Stimulated activated CD8-positive, alpha-beta memory T cell treated with anti-CD3 and anti-CD28 coated beads, Interleukin-12 subunit alpha, Interleukin-12 subunit beta, amount 100 ng/mL, for 1 hour (primary cell): ENCODE measurements at regions not wholly inside any gene's neighbourhood (a gene's known extent, or its start where the extent isn't known, plus 50 kb on each side); places are given as distances from the start of the nearest gene placed in this dataset.

Experiments
- DNase-seq: peaks from one replicate; pipeline ENCODE4 v3.0.0-alpha.2; 2020; ENCODE audit warnings: low read depth

DNA sequence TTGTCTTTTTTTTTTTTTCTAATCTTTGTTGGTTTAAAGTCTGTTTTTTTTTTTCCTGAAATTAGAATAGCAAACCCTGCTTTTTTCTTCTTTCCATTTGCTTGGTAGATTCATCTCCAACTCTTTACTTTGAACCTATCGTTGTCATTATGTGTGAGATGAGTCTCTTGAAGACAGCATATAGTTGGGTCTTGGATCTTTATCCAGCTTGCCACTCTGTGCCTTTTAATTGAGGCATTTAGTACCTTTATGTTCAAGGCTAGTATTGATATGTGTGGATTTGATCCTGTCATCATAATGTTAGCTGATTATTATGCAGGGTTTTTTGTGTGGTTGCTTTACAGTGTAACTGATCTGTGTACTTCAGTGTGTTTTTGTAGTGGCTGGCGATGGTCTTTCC lies 383.8 kb downstream of the MAN2A1 start:
- DNase-seq: no peak

GRCh38 chr5:110075656-110076055 lies 385.9 kb downstream of the MAN2A1 start:
- DNase-seq: no peak

GRCh38 chr5:110077147-110077546 lies 387.4 kb downstream of the MAN2A1 start:
- no peak for DNase-seq

GRCh38 chr5:110082194-110082593 lies 392.5 kb downstream of the MAN2A1 start:
- DNase-seq: no peak

DNA sequence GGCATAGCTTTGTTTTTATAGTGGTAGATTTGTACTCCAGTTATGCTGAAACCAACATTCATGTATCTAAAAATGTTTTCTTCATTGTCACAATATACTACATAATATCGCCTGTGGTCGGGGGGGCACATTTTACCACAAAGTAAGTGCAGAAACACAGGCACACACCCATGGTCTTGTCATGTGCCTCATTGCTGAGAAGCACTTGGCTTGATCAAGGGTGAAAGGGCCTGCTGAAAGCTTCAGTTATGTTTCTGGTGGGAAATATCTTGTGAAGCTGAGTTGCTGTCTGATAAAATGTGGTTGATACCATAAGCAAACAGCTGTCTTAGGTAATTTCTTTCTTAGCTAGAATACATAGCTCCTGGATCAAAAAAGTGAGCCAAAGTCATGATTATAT lies 393.1 kb downstream of the MAN2A1 start:
- no peak for DNase-seq

GRCh38 chr5:110085826-110086225 lies 396.1 kb downstream of the MAN2A1 start:
- DNase-seq: no peak

- DNase-seq: no peak
Observed at GRCh38 chr5:110086658-110087388, 397.1 kb downstream of the MAN2A1 start.

- DNase-seq: no peak
Observed at GRCh38 chr5:110087829-110088228, 398.1 kb downstream of the MAN2A1 start.

GRCh38 chr5:110088676-110089436 lies 399.1 kb downstream of the MAN2A1 start:
- no peak for DNase-seq

DNA sequence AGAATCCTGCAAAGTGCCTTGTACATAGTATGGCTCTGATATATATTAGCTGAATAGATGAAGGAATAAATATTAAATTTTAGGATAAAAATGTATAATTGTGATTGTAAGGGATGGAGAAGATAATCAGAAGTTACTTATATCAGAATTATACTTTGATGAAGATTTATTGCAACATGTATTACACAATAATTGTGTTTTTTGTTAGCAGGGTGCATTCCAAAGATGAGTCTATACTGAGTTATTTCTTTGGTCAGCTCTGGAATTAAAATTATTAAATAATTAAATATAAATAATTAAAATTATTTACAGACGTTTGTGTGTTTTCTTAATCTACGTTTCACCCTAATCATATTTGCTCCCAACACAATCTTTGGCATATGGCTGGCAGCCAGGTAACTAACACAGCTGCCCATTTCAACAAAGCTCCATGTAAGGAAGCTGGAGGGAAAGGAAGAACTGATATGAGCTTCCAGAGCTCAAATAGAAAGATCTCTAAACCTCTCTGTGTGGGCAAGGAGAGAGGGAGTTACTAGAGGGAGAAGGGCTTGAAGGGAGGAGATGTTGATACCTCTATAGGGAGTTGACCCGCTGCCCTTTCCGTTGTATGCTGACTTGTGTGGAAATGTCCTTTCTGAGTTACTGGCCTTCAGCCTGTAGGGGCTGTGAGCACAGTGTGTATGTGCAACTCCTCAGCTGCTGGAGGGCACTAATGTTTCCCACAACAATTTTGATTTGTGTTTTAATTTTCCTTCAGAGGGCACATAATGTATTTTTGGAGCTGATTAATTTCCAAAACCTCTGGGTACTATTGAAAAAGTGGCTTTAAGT lies 403.4 kb downstream of the MAN2A1 start:
- DNase-seq: no peak

GRCh38 chr5:110094109-110094508 lies 404.4 kb downstream of the MAN2A1 start:
- no peak for DNase-seq

DNA sequence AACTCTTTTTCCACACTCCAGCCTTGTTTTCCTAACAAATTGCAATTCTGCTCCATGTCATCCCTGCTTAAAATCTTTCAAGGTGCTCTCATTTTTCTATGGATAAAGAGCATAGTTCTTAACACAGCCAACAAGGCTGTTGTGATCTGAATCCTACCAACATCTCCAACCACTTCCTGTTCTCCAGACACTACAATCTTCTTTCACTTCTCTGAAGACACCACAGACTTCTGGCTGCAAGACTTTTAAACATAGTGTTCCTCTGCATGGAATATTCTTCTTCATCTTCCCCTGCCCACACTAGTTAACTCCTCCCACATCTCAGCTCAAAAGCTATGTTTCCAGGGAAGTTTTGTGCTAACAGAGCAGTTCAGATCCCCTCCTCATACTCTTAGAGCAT lies 404.8 kb downstream of the MAN2A1 start:
- DNase-seq: no peak

DNA sequence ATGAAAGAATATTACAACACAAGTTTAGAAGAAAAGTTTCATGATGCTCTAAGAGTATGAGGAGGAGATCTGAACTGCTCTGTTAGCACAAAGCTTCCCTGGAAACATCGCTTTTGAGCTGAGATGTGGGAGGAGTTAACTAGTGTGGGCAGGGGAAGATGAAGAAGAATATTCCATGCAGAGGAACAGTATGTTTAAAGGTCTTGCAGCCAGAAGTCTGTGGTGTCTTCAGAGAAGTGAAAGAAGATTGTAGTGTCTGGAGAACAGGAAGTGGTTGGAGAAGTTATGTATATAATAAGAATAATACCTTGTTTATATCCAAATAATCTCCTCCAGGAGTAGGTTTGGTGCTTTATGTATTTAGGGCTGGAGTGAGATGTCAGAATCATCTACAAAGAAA lies 406.7 kb downstream of the MAN2A1 start:
- DNase-seq: no peak

- no peak for DNase-seq
Observed at GRCh38 chr5:110099572-110099971, 409.8 kb downstream of the MAN2A1 start.

DNA sequence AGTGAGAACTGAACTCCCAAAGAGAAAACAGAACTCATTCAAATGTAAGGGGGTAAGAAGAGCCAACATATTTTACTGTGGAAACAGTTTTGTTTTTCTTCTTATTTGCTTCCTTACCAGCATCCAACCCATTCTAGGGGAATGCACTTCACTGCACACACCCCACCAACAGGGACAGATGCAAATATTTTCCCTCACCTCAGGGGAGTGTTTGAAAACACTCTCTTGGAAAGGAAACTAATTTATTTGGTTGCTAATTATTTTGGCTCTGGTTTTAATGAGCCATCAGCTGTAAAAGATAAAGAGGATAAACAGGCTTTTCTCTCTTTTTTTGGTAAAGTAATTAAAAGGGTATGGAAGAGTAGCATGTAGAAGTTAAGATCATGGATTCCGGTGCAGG lies 413.4 kb downstream of the MAN2A1 start:
- DNase-seq: no peak

DNA sequence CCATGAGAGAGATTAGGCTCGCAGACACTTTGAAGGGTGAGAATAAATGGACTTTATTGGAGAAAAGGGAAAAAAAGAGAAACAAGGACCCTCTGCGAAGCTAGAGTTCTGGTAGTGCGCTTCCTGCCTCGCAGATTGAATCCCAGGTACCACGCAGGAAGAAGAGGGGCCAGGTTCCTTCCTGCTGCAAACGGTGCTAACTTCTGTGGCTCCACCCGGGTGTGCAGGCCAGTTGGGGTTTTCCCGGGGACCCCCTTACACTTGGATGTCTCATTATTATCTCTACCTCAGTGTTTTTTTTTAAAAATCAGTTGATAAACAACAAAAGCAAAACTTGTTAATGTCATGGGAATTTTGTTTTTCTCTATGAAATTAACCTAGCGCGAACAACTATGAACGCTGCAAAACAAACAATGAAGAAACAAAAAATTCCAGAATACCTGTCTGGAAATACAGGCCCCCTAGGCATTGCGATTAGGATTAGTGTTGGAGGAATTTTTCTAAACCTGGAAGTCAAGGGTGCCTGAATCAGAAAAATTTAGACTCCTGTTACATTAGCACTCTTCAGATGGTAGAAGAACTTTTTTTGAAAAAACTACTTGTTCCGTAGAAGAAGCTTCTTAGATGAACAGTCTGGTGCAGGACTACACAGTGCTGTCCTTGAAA lies 414.5 kb downstream of the MAN2A1 start:
- no peak for DNase-seq

DNA sequence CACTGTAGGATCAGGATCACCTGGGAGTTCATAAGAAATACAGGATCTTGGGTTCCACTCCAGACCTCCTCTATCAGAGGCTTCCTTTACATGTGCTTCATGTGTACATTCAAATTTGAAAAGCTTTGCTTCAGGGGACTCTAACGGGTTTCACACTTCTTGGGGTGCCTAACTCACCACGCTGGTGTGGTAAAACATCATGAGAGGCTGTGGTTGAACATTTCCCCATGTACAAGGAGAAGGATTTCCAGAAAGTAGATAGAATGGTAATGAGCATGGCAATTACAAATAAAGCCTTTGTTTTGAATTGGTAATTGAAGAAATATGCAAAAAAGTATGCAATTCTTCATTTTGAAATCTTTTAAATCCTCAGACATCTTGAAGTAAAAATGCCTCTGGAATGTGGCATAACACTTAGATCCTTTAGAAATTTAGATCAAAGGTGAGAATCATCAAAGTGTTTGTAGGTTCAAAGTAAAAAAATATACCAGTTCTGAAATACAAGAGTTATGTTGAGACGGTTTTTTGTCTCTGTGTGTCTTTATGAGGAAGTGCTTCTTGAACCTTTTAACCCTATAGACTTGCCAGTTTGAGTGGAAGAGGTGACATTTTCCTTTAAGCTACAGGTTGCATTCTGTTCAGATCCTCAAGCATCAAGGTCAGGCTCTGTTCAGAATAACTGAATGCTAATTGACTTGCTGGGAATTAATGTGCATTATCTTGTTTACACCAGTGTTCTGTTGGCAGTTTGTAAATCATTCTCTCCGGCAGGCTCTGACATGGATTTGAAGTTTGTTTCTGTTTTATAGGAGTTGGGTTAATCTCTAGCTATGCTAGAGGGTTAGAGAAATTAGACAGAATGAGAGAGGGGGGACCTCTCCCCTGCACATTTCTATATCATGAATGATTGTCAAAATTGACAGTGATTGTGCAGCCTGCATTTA lies 415.3 kb downstream of the MAN2A1 start:
- no peak for DNase-seq

GRCh38 chr5:110105692-110106091 lies 416.0 kb downstream of the MAN2A1 start:
- DNase-seq: no peak

GRCh38 chr5:110106750-110107149 lies 417.0 kb downstream of the MAN2A1 start:
- no peak for DNase-seq

DNA sequence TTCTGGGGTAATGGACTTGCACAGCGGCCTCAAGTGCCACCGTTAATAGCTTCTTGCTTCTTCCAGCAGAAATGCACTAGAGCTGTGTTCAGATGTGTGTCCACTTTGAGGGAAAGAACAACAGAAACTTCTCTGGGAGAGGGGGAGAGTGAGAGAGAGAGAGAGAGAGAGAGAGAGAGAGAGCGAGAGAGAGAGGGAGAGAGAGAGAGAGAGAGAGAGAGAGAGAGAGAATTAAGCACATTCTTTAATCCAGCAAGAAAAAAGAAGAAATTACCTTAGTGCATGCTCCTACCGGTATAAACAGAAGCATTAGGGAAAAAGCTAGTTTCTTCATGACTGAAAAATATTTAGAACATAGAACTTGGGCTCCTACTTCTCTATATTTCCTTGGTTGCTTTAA lies 418.8 kb downstream of the MAN2A1 start:
- DNase-seq: no peak

DNA sequence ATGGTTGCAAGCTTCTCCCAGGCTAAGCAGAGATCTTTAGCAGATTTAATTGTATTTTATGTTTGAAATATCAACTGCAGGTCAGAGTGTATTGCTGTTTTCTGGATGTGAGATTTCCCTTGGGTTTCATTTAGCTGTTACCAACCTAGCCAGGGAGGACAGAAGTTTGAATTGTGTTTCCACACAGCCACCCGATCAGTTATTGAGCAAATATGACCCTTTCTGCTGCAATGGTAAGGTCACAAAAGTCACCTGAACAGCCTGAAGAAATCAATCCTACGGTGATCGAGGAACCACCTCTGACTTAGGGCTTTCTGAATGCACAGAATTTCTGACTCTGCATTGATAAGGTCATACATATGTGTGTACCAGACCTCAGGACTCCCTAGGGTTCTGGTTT lies 419.9 kb downstream of the MAN2A1 start:
- no peak for DNase-seq
